GM12878 (cell line): ENCODE measurements at regions not wholly inside any gene's neighbourhood (a gene's known extent, or its start where the extent isn't known, plus 50 kb on each side); places are given as distances from the start of the nearest gene placed in this dataset.

ENCODE experiments used
- ATAC-seq: fragments of 200-7000 bp; cut with Tn5 transposase; 3 replicates; pipeline ENCODE4 v1.9.1; 2020; ENCODE audit warnings: mild to moderate bottlenecking, moderate library complexity
- BruUV-seq: library from RNA; stranded (reverse); fragments of 400-500 nt; replicated peaks from 2 replicates; lab custom pipeline; 2021; lab: Mats Ljungman, UMichigan
- CTCF ChIA-PET: fragments of 300-600 bp; sonication (Branson Sonifier 250); formaldehyde crosslinking; extraction: SDS; loops from one replicate; lab custom pipeline; 2021; ENCODE audit warnings: inconsistent platforms; lab: Yijun Ruan, JAX
- POLR2A ChIA-PET: fragments of 350-600 bp; formaldehyde crosslinking; extraction: SDS; loops from one replicate; lab custom pipeline; 2021; ENCODE audit warnings: inconsistent platforms; lab: Charles Lee
- RAD21 ChIA-PET: fragments of 300-600 bp; sonication (Branson Sonifier 250); formaldehyde crosslinking; loops from one replicate; lab custom pipeline; 2023; ENCODE audit warnings: antibody characterized with exemption; ENCODE audit not compliant: unreplicated experiment; lab: Charles Lee
- SMC1A ChIA-PET: fragments of 300-600 bp; sonication (Branson Sonifier 250); formaldehyde crosslinking; loops from one replicate; lab custom pipeline; 2023; ENCODE audit not compliant: unreplicated experiment, uncharacterized antibody; lab: Charles Lee
- DNase-seq: peaks from one replicate; pipeline ENCODE4 v3.0.0-alpha.2; 2011; ENCODE audit warnings: low read depth, low spot score
- FAIRE-seq: peaks from 3 replicates; lab custom pipeline; 2011; peaks lifted over from hg19 to GRCh38; lab: Jason Lieb, UNC
- H2AFZ ChIP-seq: 2 replicates; pipeline ENCODE4 v1.6.0; 2011; ENCODE audit warnings: low read depth, low read length, control low read depth; ENCODE audit not compliant: control insufficient read depth
- H3K27ac ChIP-seq: 2 replicates; pipeline ENCODE4 v1.5.1; 2011; ENCODE audit warnings: control low read depth; ENCODE audit not compliant: control insufficient read depth, insufficient read depth
- H3K27me3 ChIP-seq, 2 experiments: replicated peaks in 1 of 2; 2 replicates each; pipeline versions ENCODE4 v1.6.0 to v1.6.1; 2011; ENCODE audit warnings: low read length in 1 of 2; ENCODE audit not compliant: control insufficient read depth in 2 of 2, insufficient read depth in 2 of 2
- H3K36me3 ChIP-seq, 2 experiments: 2 replicates each; pipeline ENCODE4 v1.5.1; 2011; ENCODE audit warnings: low read length in 1 of 2; ENCODE audit not compliant: control insufficient read depth in 2 of 2, insufficient read depth in 2 of 2
- H3K4me1 ChIP-seq: 2 replicates; pipeline ENCODE4 v1.6.1; 2011; ENCODE audit warnings: mild to moderate bottlenecking, low read length, moderate library complexity, mixed read lengths; ENCODE audit not compliant: control insufficient read depth, insufficient read depth
- H3K4me2 ChIP-seq: 2 replicates; pipeline ENCODE4 v1.6.0; 2011; ENCODE audit warnings: control low read depth; ENCODE audit not compliant: control insufficient read depth, insufficient read depth
- H3K4me3 ChIP-seq: fragments of 200-600 bp; sonication (generic); 2 replicates; pipeline ENCODE4 v1.5.1; 2016
- H3K79me2 ChIP-seq: 2 replicates; pipeline ENCODE4 v1.6.0; 2011; ENCODE audit warnings: low read length; ENCODE audit not compliant: control insufficient read depth, insufficient read depth
- H3K9ac ChIP-seq: 2 replicates; pipeline ENCODE4 v1.8.0; 2011; ENCODE audit warnings: low read length, control low read depth, mixed read lengths; ENCODE audit not compliant: control insufficient read depth, insufficient read depth
- H3K9me3 ChIP-seq: replicated peaks from 3 replicates; pipeline ENCODE4 v1.5.1; 2011; ENCODE audit warnings: mild to moderate bottlenecking, low read length; ENCODE audit not compliant: control insufficient read depth, insufficient read depth
- H4K20me1 ChIP-seq: 2 replicates; pipeline ENCODE4 v1.6.0; 2011; ENCODE audit not compliant: control insufficient read depth, insufficient read depth
- ASH2L ChIP-seq: fragments of 300-600, 200-600 bp; sonication (generic); IDR thresholded peaks from 2 replicates; pipeline ENCODE4 v1.6.1; 2017; ENCODE audit warnings: low read depth, mild to moderate bottlenecking, borderline replicate concordance
- BCL11A ChIP-seq: IDR thresholded peaks from 2 replicates; pipeline ENCODE4 v1.6.1; 2011; ENCODE audit warnings: low read depth, low read length
- CBX3 ChIP-seq: fragments of 200-600 bp; sonication (generic); IDR thresholded peaks from 2 replicates; pipeline ENCODE4 v1.6.1; 2016; ENCODE audit warnings: low read depth, borderline replicate concordance
- CEBPB ChIP-seq, 2 experiments: fragments of 150-350 bp in 1 of 2; IDR thresholded peaks; 2 replicates each; pipeline ENCODE4 v1.6.1; 2012 to 2014; ENCODE audit warnings: low read depth in 2 of 2, low read length in 2 of 2, borderline replicate concordance in 1 of 2, inconsistent platforms in 1 of 2
- CHD2 ChIP-seq: IDR thresholded peaks from 2 replicates; pipeline ENCODE4 v1.6.1; 2011; ENCODE audit warnings: low read depth, low read length, improper control_type of control experiment, borderline replicate concordance
- EGR1 ChIP-seq, 2 experiments: IDR thresholded peaks; 1 replicate in 1 of 2; 2 replicates in 1 of 2; pipeline ENCODE4 v1.6.1; 2011 to 2012; ENCODE audit warnings: low read depth in 2 of 2, low read length in 2 of 2, borderline replicate concordance in 1 of 2, mild to moderate bottlenecking in 1 of 2, moderate library complexity in 1 of 2
- ETV6 ChIP-seq, 2 experiments: fragments of 450-650 bp in 1 of 2; IDR thresholded peaks in 1 of 2; conservative IDR thresholded peaks in 1 of 2; 2 replicates each; pipeline ENCODE4 v1.6.1; 2014; ENCODE audit warnings: antibody characterized with exemption in 1 of 2, borderline replicate concordance in 1 of 2, low read depth in 1 of 2, mild to moderate bottlenecking in 1 of 2, moderate library complexity in 1 of 2
- MEF2A ChIP-seq: IDR thresholded peaks from 2 replicates; pipeline ENCODE4 v1.6.1; 2011; ENCODE audit warnings: low read depth, mild to moderate bottlenecking, low read length, moderate library complexity; ENCODE audit not compliant: insufficient read depth
- SP1 ChIP-seq: IDR thresholded peaks from one replicate; pipeline ENCODE4 v1.6.1; 2011; ENCODE audit warnings: low read depth, low read length
- ZNF274 ChIP-seq: IDR thresholded peaks from one replicate; pipeline ENCODE4 v1.8.0; 2011; ENCODE audit not compliant: insufficient read length, insufficient read depth
- whole genome bisulfite sequencing: methylation state at CpG from one replicate; pipeline ENCODE4 v1.1.6; 2016; ENCODE audit warnings: low lambda C conversion rate; ENCODE audit not compliant: insufficient replicate concordance, insufficient coverage; ENCODE audit errors: missing lambda C conversion rate; 5-methylcytosine and 5-hydroxymethylcytosine counted together
- in situ Hi-C: fragments of 300-500 bp; cut with MboI; formaldehyde crosslinking; loops from 9 replicates; pipeline ENCODE4 v1.14.3; 2018; ENCODE audit warnings: mixed read lengths
- intact Hi-C: fragments of 100-400 bp; cut with micrococcal nuclease; formaldehyde crosslinking; loops from one replicate; pipeline ENCODE4 v1.14.2; 2022; ENCODE audit not compliant: unreplicated experiment
- TF ChIP-seq, protein P1 (sequence below): IDR thresholded peaks from 2 replicates; pipeline ENCODE4 v1.6.1; 2012; ENCODE audit warnings: low read depth, low read length, improper control_type of control experiment
- TF ChIP-seq, protein P2 (sequence below): IDR thresholded peaks from 2 replicates; pipeline ENCODE4 v1.6.1; 2011; ENCODE audit warnings: mild to moderate bottlenecking, low read depth, low read length, moderate library complexity; ENCODE audit not compliant: insufficient replicate concordance
- TF ChIP-seq, protein P3 (sequence below): fragments of 450-650 bp; IDR thresholded peaks from 2 replicates; pipeline ENCODE4 v1.6.1; 2018; ENCODE audit warnings: mild to moderate bottlenecking, low read depth, moderate library complexity; ENCODE audit not compliant: partially characterized antibody
- TF ChIP-seq, protein P4 (sequence below): fragments of 450-650 bp; formaldehyde crosslinking; IDR thresholded peaks from 2 replicates; pipeline ENCODE4 v1.5.0; 2022; ENCODE audit warnings: mild to moderate bottlenecking, missing genetic modification characterization

DNA sequence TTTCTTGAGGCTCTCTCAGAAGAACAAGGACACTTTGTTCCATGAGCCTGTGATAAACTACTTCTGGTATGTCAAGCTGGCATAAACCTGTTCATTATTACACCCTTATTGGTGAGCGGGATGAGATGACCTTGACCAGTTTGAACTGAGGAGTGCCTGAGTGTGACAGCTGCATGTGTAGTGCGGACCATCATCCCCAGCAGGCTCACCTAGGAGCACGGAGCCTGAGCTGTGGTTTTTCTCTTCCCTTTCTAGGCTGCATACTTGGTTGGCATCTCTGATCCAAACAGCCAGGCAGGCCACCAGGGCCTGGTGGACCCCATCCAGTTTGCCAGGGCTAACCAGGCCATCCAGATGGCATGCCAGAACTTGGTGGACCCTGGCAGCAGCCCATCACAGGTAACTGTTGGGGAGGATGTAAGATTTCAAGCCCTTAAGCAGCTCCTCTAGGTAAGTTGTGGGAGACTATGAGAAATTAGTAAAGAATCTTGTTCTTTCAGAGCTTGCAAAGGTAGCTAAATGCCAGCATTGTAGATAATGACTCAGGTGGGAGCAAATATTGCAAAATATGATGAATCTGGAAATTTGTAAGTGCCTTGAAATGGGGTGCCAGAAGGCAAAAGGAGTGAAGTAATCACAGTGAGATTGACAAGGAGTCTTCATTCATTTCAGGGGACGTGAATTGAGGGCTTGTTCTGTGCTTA lies 288.9 kb upstream of the TPM1 start:
- Histone ChIP-seq H2AFZ (no peak overlapping the region), H3K27me3 (no peaks in the 10 kb centered on the region), H3K4me3 (no peak overlapping the region), H3K9ac (no peak overlapping the region), H3K4me2 (no peak overlapping the region), H3K27ac (no peak overlapping the region), H3K36me3 (no peaks in the 10 kb centered on the region), H3K79me2 (no peaks in the 10 kb centered on the region), H3K9me3 (no peaks in the 10 kb centered on the region), H4K20me1 (no peaks in the 10 kb centered on the region), H3K4me1 (no peaks in the 10 kb centered on the region)
- intact Hi-C loops: no loop called here
- TF ChIP-seq ASH2L: no peak
- TF ChIP-seq ZNF274: no peak
- TF ChIP-seq, protein P1, sequence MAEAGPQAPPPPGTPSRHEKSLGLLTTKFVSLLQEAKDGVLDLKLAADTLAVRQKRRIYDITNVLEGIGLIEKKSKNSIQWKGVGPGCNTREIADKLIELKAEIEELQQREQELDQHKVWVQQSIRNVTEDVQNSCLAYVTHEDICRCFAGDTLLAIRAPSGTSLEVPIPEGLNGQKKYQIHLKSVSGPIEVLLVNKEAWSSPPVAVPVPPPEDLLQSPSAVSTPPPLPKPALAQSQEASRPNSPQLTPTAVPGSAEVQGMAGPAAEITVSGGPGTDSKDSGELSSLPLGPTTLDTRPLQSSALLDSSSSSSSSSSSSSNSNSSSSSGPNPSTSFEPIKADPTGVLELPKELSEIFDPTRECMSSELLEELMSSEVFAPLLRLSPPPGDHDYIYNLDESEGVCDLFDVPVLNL: no peak
- TF ChIP-seq CBX3: no peak
- TF ChIP-seq, protein P2, sequence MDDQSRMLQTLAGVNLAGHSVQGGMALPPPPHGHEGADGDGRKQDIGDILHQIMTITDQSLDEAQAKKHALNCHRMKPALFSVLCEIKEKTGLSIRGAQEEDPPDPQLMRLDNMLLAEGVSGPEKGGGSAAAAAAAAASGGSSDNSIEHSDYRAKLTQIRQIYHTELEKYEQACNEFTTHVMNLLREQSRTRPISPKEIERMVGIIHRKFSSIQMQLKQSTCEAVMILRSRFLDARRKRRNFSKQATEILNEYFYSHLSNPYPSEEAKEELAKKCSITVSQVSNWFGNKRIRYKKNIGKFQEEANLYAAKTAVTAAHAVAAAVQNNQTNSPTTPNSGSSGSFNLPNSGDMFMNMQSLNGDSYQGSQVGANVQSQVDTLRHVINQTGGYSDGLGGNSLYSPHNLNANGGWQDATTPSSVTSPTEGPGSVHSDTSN: no peak
- TF ChIP-seq CEBPB (IDR thresholded peaks at IDR 0.05; ENCODE audit: borderline replicate concordance in 1 of 2, low read depth in 2 of 2, low read length in 2 of 2): no peak
- TF ChIP-seq, protein P3, sequence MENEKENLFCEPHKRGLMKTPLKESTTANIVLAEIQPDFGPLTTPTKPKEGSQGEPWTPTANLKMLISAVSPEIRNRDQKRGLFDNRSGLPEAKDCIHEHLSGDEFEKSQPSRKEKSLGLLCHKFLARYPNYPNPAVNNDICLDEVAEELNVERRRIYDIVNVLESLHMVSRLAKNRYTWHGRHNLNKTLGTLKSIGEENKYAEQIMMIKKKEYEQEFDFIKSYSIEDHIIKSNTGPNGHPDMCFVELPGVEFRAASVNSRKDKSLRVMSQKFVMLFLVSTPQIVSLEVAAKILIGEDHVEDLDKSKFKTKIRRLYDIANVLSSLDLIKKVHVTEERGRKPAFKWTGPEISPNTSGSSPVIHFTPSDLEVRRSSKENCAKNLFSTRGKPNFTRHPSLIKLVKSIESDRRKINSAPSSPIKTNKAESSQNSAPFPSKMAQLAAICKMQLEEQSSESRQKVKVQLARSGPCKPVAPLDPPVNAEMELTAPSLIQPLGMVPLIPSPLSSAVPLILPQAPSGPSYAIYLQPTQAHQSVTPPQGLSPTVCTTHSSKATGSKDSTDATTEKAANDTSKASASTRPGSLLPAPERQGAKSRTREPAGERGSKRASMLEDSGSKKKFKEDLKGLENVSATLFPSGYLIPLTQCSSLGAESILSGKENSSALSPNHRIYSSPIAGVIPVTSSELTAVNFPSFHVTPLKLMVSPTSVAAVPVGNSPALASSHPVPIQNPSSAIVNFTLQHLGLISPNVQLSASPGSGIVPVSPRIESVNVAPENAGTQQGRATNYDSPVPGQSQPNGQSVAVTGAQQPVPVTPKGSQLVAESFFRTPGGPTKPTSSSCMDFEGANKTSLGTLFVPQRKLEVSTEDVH: no peak
- TF ChIP-seq ETV6 (conservative IDR thresholded peaks at IDR 0.05 in 1 of 2, IDR thresholded peaks at IDR 0.05 in 1 of 2; ENCODE audit: borderline replicate concordance in 1 of 2, low read depth in 1 of 2): no peak
- TF ChIP-seq MEF2A: no peak
- TF ChIP-seq, protein P4, sequence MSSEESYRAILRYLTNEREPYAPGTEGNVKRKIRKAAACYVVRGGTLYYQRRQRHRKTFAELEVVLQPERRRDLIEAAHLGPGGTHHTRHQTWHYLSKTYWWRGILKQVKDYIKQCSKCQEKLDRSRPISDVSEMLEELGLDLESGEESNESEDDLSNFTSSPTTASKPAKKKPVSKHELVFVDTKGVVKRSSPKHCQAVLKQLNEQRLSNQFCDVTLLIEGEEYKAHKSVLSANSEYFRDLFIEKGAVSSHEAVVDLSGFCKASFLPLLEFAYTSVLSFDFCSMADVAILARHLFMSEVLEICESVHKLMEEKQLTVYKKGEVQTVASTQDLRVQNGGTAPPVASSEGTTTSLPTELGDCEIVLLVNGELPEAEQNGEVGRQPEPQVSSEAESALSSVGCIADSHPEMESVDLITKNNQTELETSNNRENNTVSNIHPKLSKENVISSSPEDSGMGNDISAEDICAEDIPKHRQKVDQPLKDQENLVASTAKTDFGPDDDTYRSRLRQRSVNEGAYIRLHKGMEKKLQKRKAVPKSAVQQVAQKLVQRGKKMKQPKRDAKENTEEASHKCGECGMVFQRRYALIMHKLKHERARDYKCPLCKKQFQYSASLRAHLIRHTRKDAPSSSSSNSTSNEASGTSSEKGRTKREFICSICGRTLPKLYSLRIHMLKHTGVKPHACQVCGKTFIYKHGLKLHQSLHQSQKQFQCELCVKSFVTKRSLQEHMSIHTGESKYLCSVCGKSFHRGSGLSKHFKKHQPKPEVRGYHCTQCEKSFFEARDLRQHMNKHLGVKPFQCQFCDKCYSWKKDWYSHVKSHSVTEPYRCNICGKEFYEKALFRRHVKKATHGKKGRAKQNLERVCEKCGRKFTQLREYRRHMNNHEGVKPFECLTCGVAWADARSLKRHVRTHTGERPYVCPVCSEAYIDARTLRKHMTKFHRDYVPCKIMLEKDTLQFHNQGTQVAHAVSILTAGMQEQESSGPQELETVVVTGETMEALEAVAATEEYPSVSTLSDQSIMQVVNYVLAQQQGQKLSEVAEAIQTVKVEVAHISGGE (CRISPR knock-in tag): no peak
- TF ChIP-seq CHD2: no peak
- no peak for TF ChIP-seq SP1
- TF ChIP-seq EGR1 (IDR thresholded peaks at IDR 0.05; ENCODE audit: borderline replicate concordance in 1 of 2, low read depth in 2 of 2, low read length in 2 of 2): no peak
- TF ChIP-seq BCL11A: no peak
- FAIRE-seq: no peak
- 44% methylated on average over 4 of the region's 4 CpGs for WGBS
- BruUV-seq: no TSS peak
- ChIA-PET SMC1A (no interaction called here), CTCF (interaction anchor here (0.7 to 2.1 kb wide), 2 partner anchors 10 to 11 kb away, joined by 3 to 6 read pairs; no protein-coding TSS in a partner anchor), RAD21 (no interaction called here), POLR2A (no interaction called here)
- no peak for ATAC-seq
- in situ Hi-C loops: no loop called here
- DNase-seq: no peak
